ES-I3 (cell line): ENCODE measurements at regions not wholly inside any gene's neighbourhood (a gene's known extent, or its start where the extent isn't known, plus 50 kb on each side); places are given as distances from the start of the nearest gene placed in this dataset.

Source experiments
- H3K36me3 ChIP-seq: 2 replicates; pipeline ENCODE4 v1.6.1; 2013; ENCODE audit warnings: mild to moderate bottlenecking, low read length, control low read depth, moderate library complexity; ENCODE audit not compliant: insufficient read depth
- H3K4me1 ChIP-seq: 2 replicates; pipeline ENCODE4 v1.6.1; 2013; ENCODE audit warnings: mild to moderate bottlenecking, control low read depth, low read length; ENCODE audit not compliant: insufficient read depth
- H3K9ac ChIP-seq: 2 replicates; pipeline ENCODE4 v1.6.1; 2013; ENCODE audit warnings: low read depth, mild to moderate bottlenecking, low read length, moderate library complexity
- H3K9me3 ChIP-seq: 2 replicates; pipeline ENCODE4 v1.6.1; 2013; ENCODE audit warnings: mild to moderate bottlenecking, low read length, moderate library complexity; ENCODE audit not compliant: control insufficient read depth, insufficient read depth

DNA sequence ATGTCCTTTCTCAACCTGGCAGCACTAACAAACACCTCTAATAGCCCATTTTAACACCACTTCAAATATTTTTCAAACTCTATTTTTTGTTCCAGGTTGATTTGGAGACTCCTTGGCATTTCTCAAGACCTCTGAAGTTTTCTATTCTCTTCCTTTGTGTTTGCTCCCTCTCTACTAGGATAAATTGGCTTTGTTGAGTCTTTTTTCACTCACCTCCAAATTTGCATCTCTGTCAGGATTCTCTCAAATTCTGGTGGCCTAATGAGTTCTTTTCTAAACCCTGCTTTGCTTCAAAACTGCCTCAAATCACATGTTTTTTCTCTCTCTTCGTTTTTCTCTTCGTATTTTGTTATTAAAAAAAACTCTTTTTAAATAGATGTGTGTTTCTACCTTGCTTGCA lies 582.2 kb upstream of the ADGRL4 start:
- Histone ChIP-seq H3K4me1 (peaks cover 30% of the 10 kb centered on the region; the same call in 1 of the 2 replicates), H3K36me3 (no peaks in the 10 kb centered on the region), H3K9me3 (no peaks in the 10 kb centered on the region; the same call in 1 of the 2 replicates), H3K9ac (no peak overlapping the region)

GRCh38 chr1:79587229-79587628 lies 580.7 kb upstream of the ADGRL4 start:
- Histone ChIP-seq H3K9me3 (no peaks in the 10 kb centered on the region; the same call in 1 of the 2 replicates), H3K4me1 (peaks cover 27% of the 10 kb centered on the region; the same call in 1 of the 2 replicates), H3K9ac (no peak overlapping the region), H3K36me3 (no peaks in the 10 kb centered on the region)

DNA sequence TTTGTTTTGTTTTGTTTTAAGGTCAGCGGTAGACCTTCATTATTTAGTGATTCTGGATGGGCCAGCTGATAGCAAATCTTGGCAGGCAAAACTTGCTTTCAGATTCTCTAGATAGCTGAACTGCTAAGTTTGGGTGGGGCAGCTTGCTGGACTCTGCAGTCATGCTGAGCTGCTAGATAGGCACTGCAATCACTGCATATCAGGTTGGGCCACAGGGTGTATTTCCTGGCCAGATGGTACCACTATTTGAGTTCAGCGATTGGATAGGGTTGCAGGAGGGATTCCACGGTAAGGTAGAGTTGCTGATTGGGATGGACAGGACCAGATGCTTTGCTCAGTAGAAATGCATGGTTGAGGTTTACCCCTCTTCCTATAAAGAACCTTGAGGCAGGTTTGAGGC lies 579.3 kb upstream of the ADGRL4 start:
- Histone ChIP-seq H3K9me3 (no peaks in the 10 kb centered on the region; the same call in 1 of the 2 replicates), H3K36me3 (no peaks in the 10 kb centered on the region), H3K9ac (no peak overlapping the region), H3K4me1 (peaks cover 20% of the 10 kb centered on the region; the same call in 1 of the 2 replicates)

- Histone ChIP-seq H3K9ac (no peak overlapping the region), H3K9me3 (no peaks in the 10 kb centered on the region), H3K36me3 (no peaks in the 10 kb centered on the region), H3K4me1 (no peaks in the 10 kb centered on the region)
Observed at GRCh38 chr1:79575424-79575823, 568.9 kb upstream of the ADGRL4 start.

GRCh38 chr1:79568411-79568810 lies 561.9 kb upstream of the ADGRL4 start:
- H3K4me1 ChIP-seq: no peaks in the 10 kb centered on the region
- no peaks in the 10 kb centered on the region for H3K9me3 ChIP-seq
- no peak overlapping the region for H3K9ac ChIP-seq
- no peaks in the 10 kb centered on the region for H3K36me3 ChIP-seq

DNA sequence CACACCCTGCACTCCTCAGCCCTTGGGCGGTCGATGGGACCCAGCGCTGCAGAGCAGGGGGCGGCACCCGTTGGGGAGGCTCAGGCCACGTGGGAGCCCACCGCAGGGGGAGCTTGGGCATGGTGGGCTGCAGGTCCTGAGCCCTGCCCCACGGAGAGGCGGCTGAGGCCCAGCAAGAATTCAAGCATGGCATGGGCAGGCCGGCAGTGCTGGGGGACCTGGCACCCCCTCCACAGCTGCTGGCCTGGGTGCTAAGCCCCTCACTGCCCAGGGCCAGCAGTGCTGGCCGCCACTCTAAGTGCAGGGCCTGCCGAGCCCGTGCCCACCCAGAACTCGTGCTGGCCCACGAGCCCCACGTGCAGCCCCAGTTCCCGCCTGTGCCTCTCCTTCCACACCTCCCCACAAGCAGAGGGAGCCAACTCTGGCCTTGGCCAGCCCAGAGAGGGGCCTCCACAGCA lies 555.0 kb upstream of the ADGRL4 start:
- H3K36me3 ChIP-seq: no peaks in the 10 kb centered on the region

DNA sequence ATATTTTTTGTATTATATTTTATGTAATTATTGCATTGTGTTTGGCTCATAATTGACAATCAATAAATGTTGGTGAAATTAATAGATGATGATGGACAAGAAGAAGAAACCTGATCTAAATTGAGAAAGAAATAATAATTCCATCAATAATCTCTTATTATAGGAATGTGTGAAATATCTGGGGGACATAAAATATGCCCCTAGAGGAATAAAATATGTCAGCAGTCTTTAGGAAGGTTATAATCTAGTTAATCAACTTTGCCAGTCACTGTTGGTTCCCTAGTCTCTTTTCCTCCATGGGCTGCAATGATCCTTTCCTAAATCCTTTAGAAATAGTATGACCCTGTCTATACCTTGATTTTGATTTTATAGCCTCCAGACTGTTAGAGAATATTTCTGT lies 549.7 kb upstream of the ADGRL4 start:
- Histone ChIP-seq H3K36me3 (no peaks in the 10 kb centered on the region), H3K9me3 (0 out of 2 replicates have a peak, but pooled peaks cover 3% of the 10 kb centered on the region), H3K9ac (no peak overlapping the region), H3K4me1 (no peaks in the 10 kb centered on the region)

More for the DNA sequence above, 555.0 kb upstream of the ADGRL4 start:
- Histone ChIP-seq H3K9ac (no peak overlapping the region), H3K9me3 (peaks cover 6% of the 10 kb centered on the region; the same call in 1 of the 2 replicates), H3K4me1 (no peaks in the 10 kb centered on the region)

- Histone ChIP-seq H3K9me3 (no peaks in the 10 kb centered on the region), H3K36me3 (no peaks in the 10 kb centered on the region), H3K9ac (no peak overlapping the region), H3K4me1 (no peaks in the 10 kb centered on the region)
Observed at GRCh38 chr1:79554688-79555087, 548.2 kb upstream of the ADGRL4 start.

GRCh38 chr1:79551321-79551720 lies 544.8 kb upstream of the ADGRL4 start:
- no peak overlapping the region for H3K9ac ChIP-seq
- H3K36me3 ChIP-seq: no peaks in the 10 kb centered on the region
- H3K9me3 ChIP-seq: no peaks in the 10 kb centered on the region
- H3K4me1 ChIP-seq: no peaks in the 10 kb centered on the region

- Histone ChIP-seq H3K9ac (no peak overlapping the region), H3K36me3 (no peaks in the 10 kb centered on the region), H3K9me3 (no peaks in the 10 kb centered on the region), H3K4me1 (no peaks in the 10 kb centered on the region)
Observed at GRCh38 chr1:79550402-79550801, 543.9 kb upstream of the ADGRL4 start.

- Histone ChIP-seq H3K9ac (no peak overlapping the region), H3K9me3 (no peaks in the 10 kb centered on the region), H3K36me3 (no peaks in the 10 kb centered on the region), H3K4me1 (no peaks in the 10 kb centered on the region)
Observed at GRCh38 chr1:79549201-79549600, 542.7 kb upstream of the ADGRL4 start.

GRCh38 chr1:79547514-79547913 lies 541.0 kb upstream of the ADGRL4 start:
- no peaks in the 10 kb centered on the region for H3K4me1 ChIP-seq

GRCh38 chr1:79543394-79543793 lies 536.9 kb upstream of the ADGRL4 start:
- Histone ChIP-seq H3K9me3 (no peaks in the 10 kb centered on the region), H3K9ac (no peak overlapping the region), H3K4me1 (no peaks in the 10 kb centered on the region), H3K36me3 (no peaks in the 10 kb centered on the region)

More at GRCh38 chr1:79547514-79547913, 541.0 kb upstream of the ADGRL4 start:
- Histone ChIP-seq H3K9ac (no peak overlapping the region), H3K9me3 (no peaks in the 10 kb centered on the region), H3K36me3 (no peaks in the 10 kb centered on the region)

DNA sequence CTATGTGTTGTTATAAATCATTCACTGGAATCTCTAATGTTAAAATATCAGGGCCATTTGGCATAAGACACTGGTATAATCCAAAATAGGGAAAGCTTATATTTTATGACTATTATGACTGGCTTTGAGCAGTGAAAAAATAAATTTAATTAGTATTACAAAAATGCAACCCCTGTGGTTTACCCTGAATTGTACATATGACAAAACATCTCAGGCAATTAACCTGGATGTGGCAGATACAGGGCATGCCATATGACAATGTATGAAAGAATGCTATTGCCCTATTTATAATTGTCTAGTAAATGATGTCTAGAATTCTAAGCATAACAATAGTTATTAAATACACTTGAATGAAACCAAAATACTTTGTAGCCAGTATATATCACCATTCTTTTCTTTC lies 532.5 kb upstream of the ADGRL4 start:
- H3K4me1 ChIP-seq: no peaks in the 10 kb centered on the region
- H3K36me3 ChIP-seq: no peaks in the 10 kb centered on the region
- no peaks in the 10 kb centered on the region for H3K9me3 ChIP-seq
- H3K9ac ChIP-seq: no peak overlapping the region

GRCh38 chr1:79532555-79532954 lies 526.0 kb upstream of the ADGRL4 start:
- Histone ChIP-seq H3K9ac (no peak overlapping the region), H3K9me3 (no peaks in the 10 kb centered on the region)

DNA sequence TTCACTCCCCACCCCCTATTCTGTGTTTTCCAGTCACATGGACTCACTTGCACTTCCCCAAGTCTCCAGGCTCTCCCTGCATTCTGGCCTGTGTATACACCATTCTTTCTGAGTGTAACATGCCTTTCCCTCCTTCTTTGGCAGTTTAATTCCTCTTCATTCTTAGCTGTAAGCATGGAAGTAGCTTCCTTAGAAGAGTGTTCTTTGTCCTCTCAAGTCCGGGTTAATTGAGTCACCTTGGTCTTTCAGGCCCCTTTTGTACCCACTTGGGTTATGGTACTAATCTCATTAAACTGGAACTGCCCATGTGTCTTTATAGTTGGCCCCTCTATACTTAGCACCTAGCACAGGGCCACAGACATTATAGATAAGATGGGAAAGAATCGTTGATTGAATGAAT lies 525.3 kb upstream of the ADGRL4 start:
- Histone ChIP-seq H3K9me3 (no peaks in the 10 kb centered on the region), H3K9ac (no peak overlapping the region)

More at GRCh38 chr1:79532555-79532954, 526.0 kb upstream of the ADGRL4 start:
- no peaks in the 10 kb centered on the region for H3K36me3 ChIP-seq
- no peaks in the 10 kb centered on the region for H3K4me1 ChIP-seq

More for the DNA sequence above, 525.3 kb upstream of the ADGRL4 start:
- H3K36me3 ChIP-seq: no peaks in the 10 kb centered on the region
- no peaks in the 10 kb centered on the region for H3K4me1 ChIP-seq
